IMR-90 (cell line): ENCODE measurements at regions not wholly inside any gene's neighbourhood (a gene's known extent, or its start where the extent isn't known, plus 50 kb on each side); places are given as distances from the start of the nearest gene placed in this dataset.

ENCODE experiments used
- ATAC-seq: fragments of 200-7000 bp; cut with Tn5 transposase; 2 replicates; pipeline ENCODE4 v1.9.1; 2020; ENCODE audit warnings: low read depth, mild to moderate bottlenecking, moderate library complexity
- BruUV-seq: library from RNA; stranded (reverse); fragments of 400-500 nt; replicated peaks from 2 replicates; lab custom pipeline; 2021; lab: Mats Ljungman, UMichigan
- CTCF ChIA-PET: fragments of 300-600 bp; formaldehyde crosslinking; extraction: SDS; loops from one replicate; lab custom pipeline; 2021; ENCODE audit warnings: antibody characterized with exemption; lab: Yijun Ruan, JAX
- POLR2A ChIA-PET: fragments of 300-600 bp; sonication (Branson Sonifier 250); formaldehyde crosslinking; loops from one replicate; lab custom pipeline; 2022; ENCODE audit warnings: antibody characterized with exemption; ENCODE audit not compliant: unreplicated experiment; lab: Charles Lee
- DNase-seq: peaks from one replicate; pipeline ENCODE4 v3.0.0; 2013
- H2AFZ ChIP-seq: replicated peaks from 2 replicates; pipeline ENCODE3; 2013; ENCODE audit warnings: low read length, mild to moderate bottlenecking; ENCODE audit not compliant: poor library complexity
- H2AK5ac ChIP-seq: 2 replicates; pipeline ENCODE4 v1.6.1; 2013; ENCODE audit warnings: low read depth, low read length, inconsistent platforms
- H2AK9ac ChIP-seq: replicated peaks from 2 replicates; pipeline ENCODE3; 2013; ENCODE audit warnings: mild to moderate bottlenecking, low read depth, low read length, moderate library complexity; ENCODE audit not compliant: poor library complexity
- H2BK120ac ChIP-seq: 2 replicates; pipeline ENCODE4 v1.6.1; 2013; ENCODE audit warnings: low read depth, low read length, inconsistent platforms
- H2BK15ac ChIP-seq: 3 replicates; pipeline ENCODE4 v1.6.1; 2013; ENCODE audit warnings: low read depth, low read length, inconsistent platforms
- H2BK20ac ChIP-seq: 2 replicates; pipeline ENCODE4 v1.6.1; 2013; ENCODE audit warnings: low read depth, mild to moderate bottlenecking, inconsistent platforms, low read length, moderate library complexity
- H2BK5ac ChIP-seq: 2 replicates; pipeline ENCODE4 v1.6.1; 2013; ENCODE audit warnings: mild to moderate bottlenecking, low read depth, low read length, inconsistent platforms; ENCODE audit not compliant: poor library complexity, severe bottlenecking
- H3K14ac ChIP-seq: replicated peaks from 2 replicates; pipeline ENCODE4 v1.6.1; 2013; ENCODE audit warnings: low read depth, low read length, inconsistent platforms
- H3K18ac ChIP-seq: 2 replicates; pipeline ENCODE4 v1.6.1; 2013; ENCODE audit warnings: low read depth, low read length, control low read depth
- H3K23ac ChIP-seq: 2 replicates; pipeline ENCODE4 v1.6.1; 2013; ENCODE audit warnings: low read depth, low read length, inconsistent platforms
- H3K27ac ChIP-seq: 2 replicates; pipeline ENCODE4 v1.5.1; 2013; ENCODE audit warnings: mild to moderate bottlenecking, control low read depth, low read length; ENCODE audit not compliant: insufficient read depth
- H3K27me3 ChIP-seq: 2 replicates; pipeline ENCODE4 v1.6.1; 2013; ENCODE audit warnings: low read length; ENCODE audit not compliant: control insufficient read depth, insufficient read depth
- H3K36me3 ChIP-seq: 2 replicates; pipeline ENCODE4 v1.6.1; 2013; ENCODE audit warnings: low read length, mixed read lengths; ENCODE audit not compliant: control insufficient read depth, insufficient read depth
- H3K4ac ChIP-seq: 2 replicates; pipeline ENCODE4 v1.6.1; 2013; ENCODE audit warnings: low read depth, low read length, inconsistent platforms
- H3K4me1 ChIP-seq: 2 replicates; pipeline ENCODE4 v1.6.1; 2013; ENCODE audit warnings: low read length, mixed read lengths; ENCODE audit not compliant: control insufficient read depth, insufficient read depth
- H3K4me2 ChIP-seq: 2 replicates; pipeline ENCODE4 v1.6.1; 2013; ENCODE audit warnings: low read depth, mild to moderate bottlenecking, control low read depth, low read length, moderate library complexity
- H3K4me3 ChIP-seq: 2 replicates; pipeline ENCODE4 v1.5.1; 2013; ENCODE audit warnings: low read depth, mild to moderate bottlenecking, control low read depth, low read length, moderate library complexity; ENCODE audit not compliant: insufficient read depth
- H3K56ac ChIP-seq: 2 replicates; pipeline ENCODE4 v1.6.1; 2013; ENCODE audit warnings: low read length, inconsistent platforms; ENCODE audit not compliant: insufficient read depth; ENCODE audit errors: extremely low read depth
- H3K79me1 ChIP-seq, 2 experiments: 2 replicates each; pipeline ENCODE4 v1.6.1; 2013; ENCODE audit warnings: low read length in 2 of 2, inconsistent platforms in 1 of 2, low read depth in 1 of 2
- H3K9ac ChIP-seq: 2 replicates; pipeline ENCODE4 v1.6.1; 2013; ENCODE audit warnings: low read depth, low read length, control low read depth
- H3K9me1 ChIP-seq: 2 replicates; pipeline ENCODE4 v1.6.1; 2013; ENCODE audit warnings: low read length, inconsistent platforms; ENCODE audit not compliant: insufficient read depth
- H3K9me3 ChIP-seq: 2 replicates; pipeline ENCODE4 v1.6.1; 2013; ENCODE audit warnings: low read length; ENCODE audit not compliant: control insufficient read depth, insufficient read depth
- H4K20me1 ChIP-seq: 2 replicates; pipeline ENCODE4 v1.6.1; 2013; ENCODE audit warnings: low read length, inconsistent platforms; ENCODE audit not compliant: insufficient read depth
- H4K5ac ChIP-seq: 2 replicates; pipeline ENCODE4 v1.6.1; 2013; ENCODE audit warnings: mild to moderate bottlenecking, low read depth, low read length, control low read depth
- H4K8ac ChIP-seq, 2 experiments: 2 replicates each; pipeline ENCODE4 v1.6.1; 2013; ENCODE audit warnings: low read depth in 2 of 2, low read length in 2 of 2, control low read depth in 1 of 2, inconsistent platforms in 1 of 2
- H4K91ac ChIP-seq: 2 replicates; pipeline ENCODE4 v1.6.1; 2013; ENCODE audit warnings: low read depth, low read length, inconsistent platforms; ENCODE audit not compliant: insufficient read depth
- BHLHE40 ChIP-seq: fragments of 150-350 bp; IDR thresholded peaks from 2 replicates; pipeline ENCODE4 v1.6.1; 2016; ENCODE audit warnings: mild to moderate bottlenecking, low read depth, low read length
- CHD1 ChIP-seq: IDR thresholded peaks from 2 replicates; pipeline ENCODE4 v1.6.1; 2012; ENCODE audit warnings: low read depth, low read length, improper control_type of control experiment
- FOS ChIP-seq: fragments of 150-350 bp; IDR thresholded peaks from 2 replicates; pipeline ENCODE4 v1.6.1; 2016; ENCODE audit warnings: low read depth, low read length
- NFE2L2 ChIP-seq: fragments of 150-350 bp; IDR thresholded peaks from 2 replicates; pipeline ENCODE4 v1.6.1; 2016; ENCODE audit warnings: low read depth, mild to moderate bottlenecking, low read length
- POLR2A ChIP-seq: IDR thresholded peaks from 2 replicates; pipeline ENCODE4 v1.6.1; 2012; ENCODE audit warnings: mild to moderate bottlenecking, low read depth, low read length
- RAD21 ChIP-seq: IDR thresholded peaks from 2 replicates; pipeline ENCODE4 v1.6.1; 2012; ENCODE audit warnings: low read length, improper control_type of control experiment
- SMC3 ChIP-seq: fragments of 150-350 bp; IDR thresholded peaks from 2 replicates; pipeline ENCODE4 v1.6.1; 2016; ENCODE audit warnings: low read depth, mild to moderate bottlenecking, antibody characterized with exemption, low read length, moderate library complexity
- USF2 ChIP-seq: fragments of 150-350 bp; IDR thresholded peaks from 2 replicates; pipeline ENCODE4 v1.6.1; 2017; ENCODE audit warnings: mild to moderate bottlenecking, antibody characterized with exemption, low read length, low read depth
- whole genome bisulfite sequencing, 2 experiments: methylation state at CpG; one replicate each; pipeline versions ENCODE4 v1.1.5 to v1.1.7; 2013; ENCODE audit warnings: missing lambda C conversion rate in 2 of 2; ENCODE audit not compliant: insufficient read length in 1 of 2; ENCODE audit errors: extremely low coverage in 2 of 2; 5-methylcytosine and 5-hydroxymethylcytosine counted together
- dilution Hi-C: fragments of 300-500 bp; cut with HindIII; formaldehyde crosslinking; loops from one replicate; pipeline ENCODE4 v1.14.3; 2018; ENCODE audit warnings: low sequenced_read_pairs; ENCODE audit not compliant: unreplicated experiment
- in situ Hi-C: fragments of 300-500 bp; cut with MboI; formaldehyde crosslinking; loops from 3 replicates; pipeline ENCODE4 v1.14.3; 2019; ENCODE audit warnings: low sequenced_read_pairs, inconsistent platforms, mixed read lengths
- intact Hi-C: fragments of 100-400 bp; cut with micrococcal nuclease; formaldehyde crosslinking; loops from 2 replicates; pipeline ENCODE4 v1.10.0; 2022
- TF ChIP-seq, protein P1 (sequence below): conservative IDR thresholded peaks from 2 replicates; pipeline ENCODE4 v1.5.1; 2012; ENCODE audit warnings: mild to moderate bottlenecking, low read depth, low read length, improper control_type of control experiment

- BruUV-seq, result no TSS peak
- in situ Hi-C loops, result loop anchor here (10.0 to 25.0 kb wide), 3 partner anchors 243 to 881 kb away; no protein-coding TSS in a partner anchor
Observed at GRCh38 chr2:209331291-209331844, 92.5 kb upstream of the MAP2 start.

More at GRCh38 chr2:209331291-209331844, 92.5 kb upstream of the MAP2 start:
- Histone ChIP-seq H3K9me1 (no peaks in the 10 kb centered on the region), H4K20me1 (no peaks in the 10 kb centered on the region), H3K79me1 (no peaks in the 10 kb centered on the region), H2BK20ac (no peak overlapping the region), H2BK120ac (no peak overlapping the region), H3K18ac (no peak overlapping the region), H2BK5ac (no peak overlapping the region), H4K8ac (no peak overlapping the region), H2BK15ac (no peak overlapping the region), H3K9ac (no peak overlapping the region), H3K14ac (no peak overlapping the region), H3K36me3 (no peaks in the 10 kb centered on the region), H4K91ac (no peak overlapping the region), H2AK9ac (no peak overlapping the region), H3K4me3 (no peak overlapping the region), H2AK5ac (no peak overlapping the region), H3K4ac (no peak overlapping the region), H3K23ac (no peak overlapping the region), H3K4me2 (no peak overlapping the region), H3K27ac (no peak overlapping the region), H2AFZ (no peak overlapping the region), H4K5ac (no peak overlapping the region), H3K56ac (no peak overlapping the region), H3K9me3 (no peaks in the 10 kb centered on the region), H3K4me1 (no peaks in the 10 kb centered on the region), H3K27me3 (no peaks in the 10 kb centered on the region)
- CTCF ChIA-PET, result interaction anchor here (0.6 to 1.4 kb wide), 5 partner anchors 72 to 936 kb away, joined by 3 to 7 read pairs (median 3); no protein-coding TSS in a partner anchor
- intact Hi-C loops (loop anchor here (2.0 to 5.0 kb wide), 2 partner anchors 866 to 937 kb away; no protein-coding TSS in a partner anchor), dilution Hi-C loops (no loop called here)
- WGBS, 2 experiments, result no CpG with 5 or more reads among the region's 1 CpG
- no peak for TF ChIP-seq POLR2A
- TF ChIP-seq RAD21, result peak; percentile 37; the same call in 1 of the 2 replicates
- peak; percentile 22; the same call in 1 of the 2 replicates for TF ChIP-seq SMC3
- TF ChIP-seq BHLHE40, result no peak
- TF ChIP-seq CHD1, result no peak
- TF ChIP-seq FOS, result no peak
- TF ChIP-seq, protein P1, sequence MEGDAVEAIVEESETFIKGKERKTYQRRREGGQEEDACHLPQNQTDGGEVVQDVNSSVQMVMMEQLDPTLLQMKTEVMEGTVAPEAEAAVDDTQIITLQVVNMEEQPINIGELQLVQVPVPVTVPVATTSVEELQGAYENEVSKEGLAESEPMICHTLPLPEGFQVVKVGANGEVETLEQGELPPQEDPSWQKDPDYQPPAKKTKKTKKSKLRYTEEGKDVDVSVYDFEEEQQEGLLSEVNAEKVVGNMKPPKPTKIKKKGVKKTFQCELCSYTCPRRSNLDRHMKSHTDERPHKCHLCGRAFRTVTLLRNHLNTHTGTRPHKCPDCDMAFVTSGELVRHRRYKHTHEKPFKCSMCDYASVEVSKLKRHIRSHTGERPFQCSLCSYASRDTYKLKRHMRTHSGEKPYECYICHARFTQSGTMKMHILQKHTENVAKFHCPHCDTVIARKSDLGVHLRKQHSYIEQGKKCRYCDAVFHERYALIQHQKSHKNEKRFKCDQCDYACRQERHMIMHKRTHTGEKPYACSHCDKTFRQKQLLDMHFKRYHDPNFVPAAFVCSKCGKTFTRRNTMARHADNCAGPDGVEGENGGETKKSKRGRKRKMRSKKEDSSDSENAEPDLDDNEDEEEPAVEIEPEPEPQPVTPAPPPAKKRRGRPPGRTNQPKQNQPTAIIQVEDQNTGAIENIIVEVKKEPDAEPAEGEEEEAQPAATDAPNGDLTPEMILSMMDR, result peak; percentile 35
- TF ChIP-seq NFE2L2, result no peak
- no peak for TF ChIP-seq USF2
- peak; percentile 28 for DNase-seq
- POLR2A ChIA-PET, result no interaction called here
- ATAC-seq, result no peak
